ENCODE measurements at regions not wholly inside any gene's neighbourhood (a gene's known extent, or its start where the extent isn't known, plus 50 kb on each side); places are given as distances from the start of the nearest gene placed in this dataset.

GRCh38 chr3:166445865-166446264 lies 608.6 kb upstream of the BCHE start (continued):
- TF ChIP-seq USF2 (IDR thresholded peaks at IDR 0.05; ENCODE audit: borderline replicate concordance, low read depth, low read length) (no peak), RCOR1 (IDR thresholded peaks at IDR 0.05; ENCODE audit: low read length) (no peak), TEAD4 (IDR thresholded peaks at IDR 0.05; ENCODE audit: borderline replicate concordance, insufficient read depth) (no peak), CTCF (IDR thresholded peaks at IDR 0.05) (no peak)

GRCh38 chr3:166444756-166445155 lies 607.5 kb upstream of the BCHE start:
- no peak for DNase-seq
- Histone ChIP-seq H3K4me1 (ENCODE audit: control insufficient read depth in 1 of 2, insufficient read depth in 2 of 2, low read depth in 1 of 2, low read length in 1 of 2) (no peaks in the 10 kb centered on the region), H3K27me3 (ENCODE audit: insufficient read depth) (no peaks in the 10 kb centered on the region), H3K9me3 (no peaks in the 10 kb centered on the region), H3K27ac (ENCODE audit: low read depth in 2 of 2, low read length in 1 of 2) (no peak overlapping the region), H3K9me2 (no peaks in the 10 kb centered on the region; the same call in 1 of the 2 replicates), H3F3A (replicated peaks; ENCODE audit: insufficient read depth) (no peaks in the 10 kb centered on the region), H3K4me2 (no peak overlapping the region), H3K79me2 (ENCODE audit: insufficient read depth) (no peaks in the 10 kb centered on the region), H4K20me1 (ENCODE audit: insufficient read depth) (no peaks in the 10 kb centered on the region), H3K36me3 (replicated peaks in 1 of 2; ENCODE audit: control insufficient read depth in 1 of 2, insufficient read depth in 2 of 2, low read length in 1 of 2) (no peaks in the 10 kb centered on the region), H3K9ac (no peak overlapping the region), H3K4me3 (ENCODE audit: low read depth in 2 of 2, low read length in 1 of 2) (no peak overlapping the region), H2AFZ (ENCODE audit: low read depth) (no peak overlapping the region)
- TF ChIP-seq SIN3A (IDR thresholded peaks at IDR 0.05; ENCODE audit: borderline replicate concordance, low read depth, low read length) (no peak), RFX5 (IDR thresholded peaks at IDR 0.05; ENCODE audit: low read length) (no peak), PBX3 (IDR thresholded peaks at IDR 0.05) (no peak), MEF2A (IDR thresholded peaks at IDR 0.05; ENCODE audit: borderline replicate concordance, low read depth) (no peak), GATA2 (CRISPR knock-in tag; IDR thresholded peaks at IDR 0.05) (no peak)
- 50% methylated on average over 6 of the region's 9 CpGs for WGBS (ENCODE audit: low lambda C conversion rate)
- ChIA-PET POLR2A (no interaction called here), CTCF (no interaction called here)

GRCh38 chr3:166444336-166444735 lies 607.1 kb upstream of the BCHE start:
- Histone ChIP-seq H3K4me3 (ENCODE audit: low read depth in 2 of 2, low read length in 1 of 2) (no peak overlapping the region), H3K4me1 (ENCODE audit: control insufficient read depth in 1 of 2, insufficient read depth in 2 of 2, low read depth in 1 of 2, low read length in 1 of 2) (no peaks in the 10 kb centered on the region), H3K9ac (no peak overlapping the region), H3K79me2 (ENCODE audit: insufficient read depth) (no peaks in the 10 kb centered on the region), H3K27me3 (ENCODE audit: insufficient read depth) (no peaks in the 10 kb centered on the region), H3K27ac (ENCODE audit: low read depth in 2 of 2, low read length in 1 of 2) (no peak overlapping the region), H3F3A (replicated peaks; ENCODE audit: insufficient read depth) (no peaks in the 10 kb centered on the region), H2AFZ (ENCODE audit: low read depth) (no peak overlapping the region), H3K36me3 (replicated peaks in 1 of 2; ENCODE audit: control insufficient read depth in 1 of 2, insufficient read depth in 2 of 2, low read length in 1 of 2) (no peaks in the 10 kb centered on the region), H3K4me2 (no peak overlapping the region), H3K9me3 (no peaks in the 10 kb centered on the region), H3K9me2 (no peaks in the 10 kb centered on the region), H4K20me1 (ENCODE audit: insufficient read depth) (no peaks in the 10 kb centered on the region)
- TF ChIP-seq NRF1 (IDR thresholded peaks at IDR 0.05; ENCODE audit: low read depth, low read length) (no peak), SIN3A (IDR thresholded peaks at IDR 0.05; ENCODE audit: borderline replicate concordance, low read depth, low read length) (no peak), MEF2A (IDR thresholded peaks at IDR 0.05; ENCODE audit: borderline replicate concordance, low read depth) (no peak), FOXJ3 (CRISPR knock-in tag; IDR thresholded peaks at IDR 0.05) (no peak), ZBTB33 (IDR thresholded peaks at IDR 0.05; ENCODE audit: borderline replicate concordance, low read depth) (no peak), SMC3 (IDR thresholded peaks at IDR 0.05; ENCODE audit: low read depth, low read length) (no peak), RFX5 (IDR thresholded peaks at IDR 0.05; ENCODE audit: low read length) (no peak), POLR2AphosphoS5 (IDR thresholded peaks at IDR 0.05; ENCODE audit: low read depth, low read length) (no peak), MXI1 (IDR thresholded peaks at IDR 0.05; ENCODE audit: low read depth, low read length) (no peak)
- 39% methylated on average over 4 of the region's 4 CpGs for WGBS (ENCODE audit: low lambda C conversion rate)
- no peak for DNase-seq
- POLR2A ChIA-PET: no interaction called here
- CTCF ChIA-PET: no interaction called here
